Calu3 (cell line): ENCODE measurements at regions not wholly inside any gene's neighbourhood (a gene's known extent, or its start where the extent isn't known, plus 50 kb on each side); places are given as distances from the start of the nearest gene placed in this dataset.

Experiments
- BruUV-seq: library from RNA; stranded (reverse); fragments of 400-500 nt; replicated peaks from 2 replicates; lab custom pipeline; 2021; lab: Mats Ljungman, UMichigan
- CTCF ChIA-PET: fragments of 300-600 bp; sonication (Branson Sonifier 250); formaldehyde crosslinking; loops from one replicate; lab custom pipeline; 2022; ENCODE audit warnings: antibody characterized with exemption; lab: Charles Lee
- DNase-seq: peaks from one replicate; pipeline ENCODE4 v3.0.0; 2022
- H3K27ac Mint-ChIP-seq: one replicate; pipeline ENCODE4 v1.8.0; 2022; ENCODE audit warnings: mixed read lengths; ENCODE audit not compliant: unreplicated experiment
- H3K27me3 Mint-ChIP-seq: one replicate; pipeline ENCODE4 v1.8.0; 2022; ENCODE audit warnings: mixed read lengths; ENCODE audit not compliant: unreplicated experiment
- H3K36me3 Mint-ChIP-seq: one replicate; pipeline ENCODE4 v1.8.0; 2022; ENCODE audit warnings: mild to moderate bottlenecking, moderate library complexity, mixed read lengths; ENCODE audit not compliant: insufficient read depth, unreplicated experiment
- H3K4me1 Mint-ChIP-seq: one replicate; pipeline ENCODE4 v1.8.0; 2022; ENCODE audit warnings: mild to moderate bottlenecking, low read depth, mixed read lengths; ENCODE audit not compliant: unreplicated experiment
- H3K4me3 Mint-ChIP-seq: one replicate; pipeline ENCODE4 v1.8.0; 2022; ENCODE audit warnings: mild to moderate bottlenecking, low read depth, moderate library complexity, mixed read lengths; ENCODE audit not compliant: unreplicated experiment
- H3K9me3 Mint-ChIP-seq: one replicate; pipeline ENCODE4 v1.8.0; 2022; ENCODE audit warnings: low read depth, mixed read lengths; ENCODE audit not compliant: unreplicated experiment
- intact Hi-C: fragments of 100-400 bp; cut with micrococcal nuclease; formaldehyde crosslinking; loops from one replicate; pipeline ENCODE4 v1.10.0; 2022; ENCODE audit not compliant: unreplicated experiment
- TF ChIP-seq, protein P1 (sequence below): fragments of 200-600 bp; IDR thresholded peaks from one replicate; pipeline ENCODE4 v1.8.0; 2022; ENCODE audit warnings: antibody characterized with exemption; ENCODE audit not compliant: unreplicated experiment

DNA sequence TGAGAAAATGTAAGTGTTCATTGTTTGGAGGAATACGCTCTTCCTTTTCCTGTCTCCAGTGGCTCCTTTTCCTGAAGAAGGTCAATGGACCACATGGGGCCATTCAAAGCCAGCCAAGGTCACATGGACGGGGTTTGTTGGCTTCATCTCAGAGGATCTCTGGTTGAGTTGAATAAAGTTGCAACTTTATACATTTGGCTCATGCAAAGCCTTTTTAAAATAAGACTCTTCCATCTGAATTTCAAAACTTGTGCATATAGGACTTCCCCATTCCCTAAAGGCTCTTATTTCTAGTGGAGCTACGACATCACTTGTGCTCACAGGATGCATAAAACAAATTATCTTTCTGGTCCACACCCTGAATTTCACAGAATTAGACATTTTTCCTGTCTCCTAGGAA is 235.5 kb downstream of the CMPK2 start:
- CTCF ChIA-PET: no interaction called here
- no peaks in the 10 kb centered on the region for H3K27me3 Mint-ChIP-seq
- TF ChIP-seq, protein P1, sequence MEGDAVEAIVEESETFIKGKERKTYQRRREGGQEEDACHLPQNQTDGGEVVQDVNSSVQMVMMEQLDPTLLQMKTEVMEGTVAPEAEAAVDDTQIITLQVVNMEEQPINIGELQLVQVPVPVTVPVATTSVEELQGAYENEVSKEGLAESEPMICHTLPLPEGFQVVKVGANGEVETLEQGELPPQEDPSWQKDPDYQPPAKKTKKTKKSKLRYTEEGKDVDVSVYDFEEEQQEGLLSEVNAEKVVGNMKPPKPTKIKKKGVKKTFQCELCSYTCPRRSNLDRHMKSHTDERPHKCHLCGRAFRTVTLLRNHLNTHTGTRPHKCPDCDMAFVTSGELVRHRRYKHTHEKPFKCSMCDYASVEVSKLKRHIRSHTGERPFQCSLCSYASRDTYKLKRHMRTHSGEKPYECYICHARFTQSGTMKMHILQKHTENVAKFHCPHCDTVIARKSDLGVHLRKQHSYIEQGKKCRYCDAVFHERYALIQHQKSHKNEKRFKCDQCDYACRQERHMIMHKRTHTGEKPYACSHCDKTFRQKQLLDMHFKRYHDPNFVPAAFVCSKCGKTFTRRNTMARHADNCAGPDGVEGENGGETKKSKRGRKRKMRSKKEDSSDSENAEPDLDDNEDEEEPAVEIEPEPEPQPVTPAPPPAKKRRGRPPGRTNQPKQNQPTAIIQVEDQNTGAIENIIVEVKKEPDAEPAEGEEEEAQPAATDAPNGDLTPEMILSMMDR: no peak

DNA sequence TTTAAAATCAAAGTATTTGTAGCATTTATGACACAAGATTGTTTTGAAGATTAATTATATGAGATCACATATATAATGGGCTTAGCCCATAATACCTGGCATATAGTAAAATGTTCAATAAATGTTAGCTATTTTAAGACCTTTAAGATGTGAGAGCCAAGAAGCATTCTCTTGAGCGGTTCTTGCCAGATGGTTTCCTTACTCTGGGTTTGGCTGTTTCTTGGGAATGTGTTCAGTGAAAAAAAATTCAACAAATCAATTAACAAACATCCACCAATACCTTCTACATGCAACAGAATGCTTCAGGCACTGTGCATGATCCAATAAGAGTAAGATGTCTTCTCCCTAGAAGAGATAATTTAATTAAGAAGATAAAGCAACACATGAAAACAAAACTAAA is 230.4 kb downstream of the CMPK2 start:
- Mint-ChIP-seq H3K4me3 (no peak overlapping the region), H3K4me1 (no peaks in the 10 kb centered on the region), H3K27me3 (no peaks in the 10 kb centered on the region), H3K27ac (no peak overlapping the region), H3K36me3 (no peaks in the 10 kb centered on the region), H3K9me3 (peaks cover 4% of the 10 kb centered on the region)
- BruUV-seq: no TSS peak
- TF ChIP-seq, protein P1: no peak
- CTCF ChIA-PET: no interaction called here
- intact Hi-C loops: no loop called here
- no peak for DNase-seq

More for the DNA sequence above, 235.5 kb downstream of the CMPK2 start:
- no TSS peak for BruUV-seq
- Mint-ChIP-seq H3K9me3 (peaks cover 10% of the 10 kb centered on the region), H3K27ac (no peak overlapping the region), H3K36me3 (no peaks in the 10 kb centered on the region), H3K4me1 (no peaks in the 10 kb centered on the region), H3K4me3 (no peak overlapping the region)
- intact Hi-C loops: no loop called here
- no peak for DNase-seq

DNA sequence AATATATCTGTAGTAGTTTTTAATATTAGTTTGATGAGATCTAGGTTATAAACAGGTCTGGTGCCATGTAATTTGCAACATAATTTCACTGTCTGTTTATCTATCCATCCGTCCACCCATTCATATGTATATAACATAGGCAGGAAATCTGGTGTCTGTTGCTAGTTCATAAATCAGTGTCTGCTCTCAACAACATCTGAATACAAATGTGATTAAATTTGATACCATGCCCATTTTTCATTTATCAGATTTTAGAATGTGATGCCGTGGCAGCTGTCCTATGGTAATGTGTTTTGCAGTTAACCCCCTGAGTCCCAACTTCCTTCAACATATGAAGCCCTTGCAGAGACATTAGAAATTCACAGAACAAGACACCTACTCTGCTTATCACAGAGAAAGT is 228.4 kb downstream of the CMPK2 start:
- no peak for DNase-seq

DNA sequence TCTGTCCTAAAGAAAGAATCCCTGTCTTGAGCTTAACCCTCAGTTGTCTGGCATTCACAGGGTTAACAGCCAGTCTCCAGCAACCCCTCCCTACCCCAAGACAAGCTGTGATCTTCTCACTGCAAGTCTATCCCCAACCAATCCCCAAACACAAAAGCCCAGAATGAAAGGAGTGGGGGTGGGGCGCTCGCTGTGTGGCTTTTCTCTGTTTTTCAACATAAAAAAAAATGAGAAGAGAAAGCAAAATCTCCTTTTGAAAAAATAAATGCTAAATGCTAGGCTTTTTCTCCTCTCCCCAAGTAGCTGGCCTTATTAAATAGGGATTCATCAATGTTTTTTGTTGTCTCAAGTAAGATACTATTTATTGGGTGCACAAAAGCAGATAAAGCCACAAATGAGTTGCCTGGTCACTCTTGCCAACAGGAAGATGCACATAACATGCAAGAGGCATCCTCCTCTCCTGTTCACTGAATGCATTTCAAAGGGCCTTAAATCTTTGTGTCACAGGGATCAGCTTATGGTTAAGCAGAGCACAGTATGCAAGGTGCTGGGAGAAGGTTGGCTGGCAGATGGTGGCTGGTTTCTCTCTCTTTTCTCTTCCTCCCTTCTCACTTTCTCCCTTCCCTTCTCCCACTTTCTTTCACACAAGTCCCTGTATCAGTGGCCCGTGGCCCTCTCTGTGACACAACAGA is 225.6 kb downstream of the CMPK2 start:
- Mint-ChIP-seq H3K27me3 (no peaks in the 10 kb centered on the region), H3K4me3 (no peak overlapping the region), H3K36me3 (no peaks in the 10 kb centered on the region), H3K4me1 (no peaks in the 10 kb centered on the region), H3K27ac (no peak overlapping the region), H3K9me3 (peaks cover 5% of the 10 kb centered on the region)
- no TSS peak for BruUV-seq
- CTCF ChIA-PET: no interaction called here
- TF ChIP-seq, protein P1: no peak
- DNase-seq: no peak
- intact Hi-C loops: no loop called here

More for the DNA sequence above, 228.4 kb downstream of the CMPK2 start:
- BruUV-seq: no TSS peak
- Mint-ChIP-seq H3K36me3 (no peaks in the 10 kb centered on the region), H3K27me3 (no peaks in the 10 kb centered on the region), H3K4me1 (no peaks in the 10 kb centered on the region), H3K9me3 (peaks cover 5% of the 10 kb centered on the region), H3K4me3 (no peak overlapping the region), H3K27ac (no peak overlapping the region)
- CTCF ChIA-PET: no interaction called here
- TF ChIP-seq, protein P1: no peak
- intact Hi-C loops: no loop called here
